ENCODE measurements at regions not wholly inside any gene's neighbourhood (a gene's known extent, or its start where the extent isn't known, plus 50 kb on each side); places are given as distances from the start of the nearest gene placed in this dataset.

- no peak for TF ChIP-seq POLR2A (IDR thresholded peaks at IDR 0.05; ENCODE audit: low read depth, low read length)
- TF ChIP-seq SPI1 (IDR thresholded peaks at IDR 0.05; ENCODE audit: low read depth, low read length): no peak
- no peak for TF ChIP-seq POLR2AphosphoS5 (IDR thresholded peaks at IDR 0.05; ENCODE audit: low read depth, low read length)
- no peak for TF ChIP-seq POU2F2 (IDR thresholded peaks at IDR 0.05; ENCODE audit: low read depth, low read length)
- TF ChIP-seq TAF1 (IDR thresholded peaks at IDR 0.05; ENCODE audit: low read depth, low read length): no peak
- no peak for TF ChIP-seq PAX5 (IDR thresholded peaks at IDR 0.05; ENCODE audit: insufficient read depth, low read length, severe bottlenecking)
Observed at GRCh38 chr7:81598951-81599350, 170.9 kb downstream of the HGF start.
